NCI-H187 (cell line): ENCODE measurements at regions not wholly inside any gene's neighbourhood (a gene's known extent, or its start where the extent isn't known, plus 50 kb on each side); places are given as distances from the start of the nearest gene placed in this dataset.

ENCODE experiments used
- DNase-seq, 2 experiments: peaks; one replicate each; lab custom pipeline; 2025; lab: John Stamatoyannopoulos, UW

GRCh38 chr11:134689886-134690285 lies 277.8 kb upstream of the B3GAT1 start:
- DNase-seq: no peak

GRCh38 chr11:134687548-134687947 lies 275.5 kb upstream of the B3GAT1 start:
- no peak for DNase-seq

GRCh38 chr11:134686460-134687061 lies 274.5 kb upstream of the B3GAT1 start:
- DNase-seq: no peak

- DNase-seq: no peak
Measured at GRCh38 chr11:134685793-134686380, 273.8 kb upstream of the B3GAT1 start.

GRCh38 chr11:134684576-134684975 lies 272.5 kb upstream of the B3GAT1 start:
- DNase-seq: no peak

GRCh38 chr11:134683860-134684259 lies 271.8 kb upstream of the B3GAT1 start:
- DNase-seq: no peak

- DNase-seq: no peak
Measured at GRCh38 chr11:134682577-134682976, 270.5 kb upstream of the B3GAT1 start.

GRCh38 chr11:134679592-134679991 lies 267.6 kb upstream of the B3GAT1 start:
- DNase-seq: no peak

- DNase-seq: no peak
Measured at GRCh38 chr11:134678744-134679143, 266.7 kb upstream of the B3GAT1 start.

- DNase-seq: no peak
Measured at GRCh38 chr11:134677891-134678551, 266.0 kb upstream of the B3GAT1 start.

GRCh38 chr11:134677397-134677822 lies 265.4 kb upstream of the B3GAT1 start:
- DNase-seq: no peak

GRCh38 chr11:134676516-134677287 lies 264.7 kb upstream of the B3GAT1 start:
- no peak for DNase-seq

- no peak for DNase-seq
Measured at GRCh38 chr11:134675983-134676382, 263.9 kb upstream of the B3GAT1 start.

- DNase-seq: no peak
Measured at GRCh38 chr11:134674974-134675373, 262.9 kb upstream of the B3GAT1 start.

GRCh38 chr11:134670961-134671370 lies 258.9 kb upstream of the B3GAT1 start:
- DNase-seq: no peak

GRCh38 chr11:134670247-134670782 lies 258.3 kb upstream of the B3GAT1 start:
- no peak for DNase-seq

GRCh38 chr11:134669796-134670195 lies 257.8 kb upstream of the B3GAT1 start:
- DNase-seq: no peak

GRCh38 chr11:134668796-134669195 lies 256.8 kb upstream of the B3GAT1 start:
- no peak for DNase-seq

- no peak for DNase-seq
Measured at GRCh38 chr11:134668076-134668475, 256.0 kb upstream of the B3GAT1 start.

- no peak for DNase-seq
Measured at GRCh38 chr11:134667505-134667904, 255.5 kb upstream of the B3GAT1 start.

GRCh38 chr11:134667175-134667500 lies 255.1 kb upstream of the B3GAT1 start:
- DNase-seq: no peak
